ENCODE measurements at regions not wholly inside any gene's neighbourhood (a gene's known extent, or its start where the extent isn't known, plus 50 kb on each side); places are given as distances from the start of the nearest gene placed in this dataset.

DNA sequence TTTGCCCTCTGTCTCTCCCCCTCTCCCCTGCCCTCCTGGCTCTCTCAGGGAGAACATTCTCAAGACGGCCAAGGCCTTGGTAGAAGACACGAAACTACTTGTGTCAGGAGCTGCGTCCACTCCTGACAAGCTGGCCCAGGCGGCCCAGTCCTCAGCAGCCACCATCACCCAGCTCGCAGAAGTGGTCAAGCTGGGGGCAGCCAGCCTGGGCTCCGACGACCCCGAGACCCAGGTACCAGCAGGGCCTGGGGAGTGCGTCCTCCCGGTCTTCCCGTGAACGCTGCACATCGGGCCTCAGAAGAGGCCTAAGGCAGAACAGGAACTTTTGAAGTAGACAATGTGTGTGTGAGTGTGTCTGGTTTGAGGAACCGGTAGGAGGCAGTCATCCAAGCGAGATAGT, 245.4 kb upstream of the TPM1 start:
- no peak overlapping the region for H3K4me3 ChIP-seq
- TF ChIP-seq, protein P1, sequence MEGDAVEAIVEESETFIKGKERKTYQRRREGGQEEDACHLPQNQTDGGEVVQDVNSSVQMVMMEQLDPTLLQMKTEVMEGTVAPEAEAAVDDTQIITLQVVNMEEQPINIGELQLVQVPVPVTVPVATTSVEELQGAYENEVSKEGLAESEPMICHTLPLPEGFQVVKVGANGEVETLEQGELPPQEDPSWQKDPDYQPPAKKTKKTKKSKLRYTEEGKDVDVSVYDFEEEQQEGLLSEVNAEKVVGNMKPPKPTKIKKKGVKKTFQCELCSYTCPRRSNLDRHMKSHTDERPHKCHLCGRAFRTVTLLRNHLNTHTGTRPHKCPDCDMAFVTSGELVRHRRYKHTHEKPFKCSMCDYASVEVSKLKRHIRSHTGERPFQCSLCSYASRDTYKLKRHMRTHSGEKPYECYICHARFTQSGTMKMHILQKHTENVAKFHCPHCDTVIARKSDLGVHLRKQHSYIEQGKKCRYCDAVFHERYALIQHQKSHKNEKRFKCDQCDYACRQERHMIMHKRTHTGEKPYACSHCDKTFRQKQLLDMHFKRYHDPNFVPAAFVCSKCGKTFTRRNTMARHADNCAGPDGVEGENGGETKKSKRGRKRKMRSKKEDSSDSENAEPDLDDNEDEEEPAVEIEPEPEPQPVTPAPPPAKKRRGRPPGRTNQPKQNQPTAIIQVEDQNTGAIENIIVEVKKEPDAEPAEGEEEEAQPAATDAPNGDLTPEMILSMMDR (IDR thresholded peaks at IDR 0.05; ENCODE audit: borderline replicate concordance): no peak
- peaks cover 42% of the 10 kb centered on the region for H3K36me3 ChIP-seq
- H3K27ac ChIP-seq (replicated peaks): no peak overlapping the region
- no peaks in the 10 kb centered on the region for H3K9me3 ChIP-seq (replicated peaks)
- no peaks in the 10 kb centered on the region for H3K27me3 ChIP-seq (ENCODE audit: low read depth)
- peaks cover 33% of the 10 kb centered on the region for H3K4me1 ChIP-seq
- intact Hi-C loops (cut with micrococcal nuclease): loop anchor here (10.0 kb wide), 1 partner anchor 58 kb away; no protein-coding TSS in a partner anchor
- no peak for DNase-seq

- H3K4me1 ChIP-seq: peaks cover 33% of the 10 kb centered on the region
- intact Hi-C loops (cut with micrococcal nuclease): loop anchor here (10.0 kb wide), 1 partner anchor 56 kb away; no protein-coding TSS in a partner anchor
- H3K27ac ChIP-seq (replicated peaks): peak overlapping the region; percentile 79
These were observed 244.0 kb upstream of the TPM1 start for GRCh38 chr15:62798536-62798935.

GRCh38 chr15:62799037-62799436, 243.5 kb upstream of the TPM1 start:
- intact Hi-C loops (cut with micrococcal nuclease): loop anchor here (10.0 kb wide), 1 partner anchor 56 kb away; no protein-coding TSS in a partner anchor
- Histone ChIP-seq H3K27me3 (ENCODE audit: low read depth) (no peaks in the 10 kb centered on the region), H3K27ac (replicated peaks) (peak overlapping the region; percentile 79), H3K36me3 (peaks cover 47% of the 10 kb centered on the region), H3K9me3 (replicated peaks) (no peaks in the 10 kb centered on the region), H3K4me1 (peaks cover 31% of the 10 kb centered on the region), H3K4me3 (no peak overlapping the region)
- no peak for DNase-seq
- TF ChIP-seq, protein P1 (IDR thresholded peaks at IDR 0.05; ENCODE audit: borderline replicate concordance): no peak

More at GRCh38 chr15:62798536-62798935, 244.0 kb upstream of the TPM1 start:
- no peaks in the 10 kb centered on the region for H3K9me3 ChIP-seq (replicated peaks)
- H3K36me3 ChIP-seq: peaks cover 42% of the 10 kb centered on the region
- no peaks in the 10 kb centered on the region for H3K27me3 ChIP-seq (ENCODE audit: low read depth)
- no peak for DNase-seq
- TF ChIP-seq, protein P1 (IDR thresholded peaks at IDR 0.05; ENCODE audit: borderline replicate concordance): no peak
- H3K4me3 ChIP-seq: no peak overlapping the region

- Histone ChIP-seq H3K4me3 (no peak overlapping the region), H3K27ac (replicated peaks) (peak overlapping the region; percentile 79), H3K4me1 (peaks cover 26% of the 10 kb centered on the region), H3K27me3 (ENCODE audit: low read depth) (no peaks in the 10 kb centered on the region), H3K9me3 (replicated peaks) (no peaks in the 10 kb centered on the region), H3K36me3 (peaks cover 56% of the 10 kb centered on the region)
- TF ChIP-seq, protein P1 (IDR thresholded peaks at IDR 0.05; ENCODE audit: borderline replicate concordance): no peak
- peak; percentile 64 for DNase-seq
- intact Hi-C loops (cut with micrococcal nuclease): loop anchor here (10.0 kb wide), 1 partner anchor 55 kb away; no protein-coding TSS in a partner anchor
These were observed 242.6 kb upstream of the TPM1 start for GRCh38 chr15:62799919-62800318.

- no peak overlapping the region for H3K27ac ChIP-seq (replicated peaks)
- peaks cover 26% of the 10 kb centered on the region for H3K4me1 ChIP-seq
- H3K9me3 ChIP-seq (replicated peaks): no peaks in the 10 kb centered on the region
- H3K27me3 ChIP-seq (ENCODE audit: low read depth): no peaks in the 10 kb centered on the region
- intact Hi-C loops (cut with micrococcal nuclease): no loop called here
- TF ChIP-seq, protein P1 (IDR thresholded peaks at IDR 0.05; ENCODE audit: borderline replicate concordance): no peak
- no peak for DNase-seq
- no peak overlapping the region for H3K4me3 ChIP-seq
- H3K36me3 ChIP-seq: peaks cover 67% of the 10 kb centered on the region
These were observed 239.9 kb upstream of the TPM1 start for GRCh38 chr15:62802612-62803011.
